ENCODE measurements at regions not wholly inside any gene's neighbourhood (a gene's known extent, or its start where the extent isn't known, plus 50 kb on each side); places are given as distances from the start of the nearest gene placed in this dataset.

DNA sequence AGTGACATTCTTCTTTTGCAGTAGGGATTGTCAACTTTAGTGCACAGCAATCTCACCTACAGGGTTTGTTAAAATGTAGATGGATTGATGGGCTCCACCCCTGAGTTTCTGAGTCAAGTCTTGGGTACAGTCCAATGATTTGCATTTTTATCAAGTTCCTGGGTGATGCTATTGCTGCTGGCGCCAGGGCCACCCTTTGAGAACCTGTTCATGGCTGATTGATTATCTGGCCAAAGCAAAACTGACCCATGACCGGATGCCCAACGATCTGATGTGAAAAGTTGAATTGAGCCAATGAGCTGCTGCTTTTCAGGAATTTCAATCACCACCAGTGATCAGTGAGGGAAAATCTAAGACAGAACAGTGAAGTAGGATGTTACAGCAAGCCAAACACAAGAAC is 675.3 kb downstream of the TMEM182 start:
- TF ChIP-seq, protein P1, sequence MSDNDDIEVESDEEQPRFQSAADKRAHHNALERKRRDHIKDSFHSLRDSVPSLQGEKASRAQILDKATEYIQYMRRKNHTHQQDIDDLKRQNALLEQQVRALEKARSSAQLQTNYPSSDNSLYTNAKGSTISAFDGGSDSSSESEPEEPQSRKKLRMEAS (IDR thresholded peaks at IDR 0.05): no peak
- TF ChIP-seq, protein P2, sequence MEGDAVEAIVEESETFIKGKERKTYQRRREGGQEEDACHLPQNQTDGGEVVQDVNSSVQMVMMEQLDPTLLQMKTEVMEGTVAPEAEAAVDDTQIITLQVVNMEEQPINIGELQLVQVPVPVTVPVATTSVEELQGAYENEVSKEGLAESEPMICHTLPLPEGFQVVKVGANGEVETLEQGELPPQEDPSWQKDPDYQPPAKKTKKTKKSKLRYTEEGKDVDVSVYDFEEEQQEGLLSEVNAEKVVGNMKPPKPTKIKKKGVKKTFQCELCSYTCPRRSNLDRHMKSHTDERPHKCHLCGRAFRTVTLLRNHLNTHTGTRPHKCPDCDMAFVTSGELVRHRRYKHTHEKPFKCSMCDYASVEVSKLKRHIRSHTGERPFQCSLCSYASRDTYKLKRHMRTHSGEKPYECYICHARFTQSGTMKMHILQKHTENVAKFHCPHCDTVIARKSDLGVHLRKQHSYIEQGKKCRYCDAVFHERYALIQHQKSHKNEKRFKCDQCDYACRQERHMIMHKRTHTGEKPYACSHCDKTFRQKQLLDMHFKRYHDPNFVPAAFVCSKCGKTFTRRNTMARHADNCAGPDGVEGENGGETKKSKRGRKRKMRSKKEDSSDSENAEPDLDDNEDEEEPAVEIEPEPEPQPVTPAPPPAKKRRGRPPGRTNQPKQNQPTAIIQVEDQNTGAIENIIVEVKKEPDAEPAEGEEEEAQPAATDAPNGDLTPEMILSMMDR (IDR thresholded peaks at IDR 0.05; ENCODE audit: low read depth, low read length, missing input control): no peak
- TF ChIP-seq YY1 (IDR thresholded peaks at IDR 0.05) (no peak), JUND (IDR thresholded peaks at IDR 0.05) (no peak)
